NCI-H2196 treated with DMSO at 0.1 percent for 48 hours (cell line): ENCODE measurements at regions not wholly inside any gene's neighbourhood (a gene's known extent, or its start where the extent isn't known, plus 50 kb on each side); places are given as distances from the start of the nearest gene placed in this dataset.

Source experiments
- DNase-seq: peaks from one replicate; lab custom pipeline; 2025; ENCODE audit not compliant: unreplicated experiment; lab: John Stamatoyannopoulos, UW

DNA sequence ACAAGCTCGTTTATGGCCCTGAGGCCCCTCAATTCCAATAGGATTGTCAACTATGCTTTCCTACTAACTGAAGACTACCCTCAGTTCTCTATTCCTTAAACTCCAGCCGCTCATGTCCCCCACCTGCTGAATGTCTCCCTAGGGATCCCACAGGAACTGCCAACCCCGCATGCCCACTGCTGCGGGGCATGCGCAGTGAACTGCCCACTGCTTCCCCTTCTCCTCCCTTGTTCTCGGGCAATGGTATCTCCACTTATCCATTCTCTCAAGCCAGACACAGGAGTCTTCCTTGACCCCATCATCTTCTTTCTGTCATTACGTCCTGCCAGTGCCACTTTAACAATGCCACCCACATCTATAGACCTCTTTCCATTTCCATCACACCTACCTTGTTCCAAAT is 90.0 kb downstream of the FGF18 start:
- no peak for DNase-seq

DNA sequence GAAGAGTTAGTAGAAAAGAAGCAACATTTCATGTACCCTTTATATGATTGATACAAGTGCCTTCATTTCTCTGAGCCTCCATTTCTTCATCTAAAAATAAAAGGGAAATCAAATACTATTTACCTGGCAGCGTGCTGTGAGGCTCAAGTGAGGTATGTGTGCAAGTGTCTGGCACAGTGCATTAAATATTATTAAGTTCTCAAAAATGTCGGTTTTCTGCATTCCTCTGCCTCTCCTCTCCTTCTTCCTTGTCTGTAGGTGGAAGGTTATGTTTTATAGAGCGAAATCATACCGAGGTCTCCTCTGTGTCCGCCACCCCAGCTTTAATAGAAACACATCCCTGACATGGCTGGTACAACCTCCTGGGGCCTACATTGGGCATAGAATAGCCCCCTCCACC is 93.0 kb downstream of the FGF18 start:
- no peak for DNase-seq

DNA sequence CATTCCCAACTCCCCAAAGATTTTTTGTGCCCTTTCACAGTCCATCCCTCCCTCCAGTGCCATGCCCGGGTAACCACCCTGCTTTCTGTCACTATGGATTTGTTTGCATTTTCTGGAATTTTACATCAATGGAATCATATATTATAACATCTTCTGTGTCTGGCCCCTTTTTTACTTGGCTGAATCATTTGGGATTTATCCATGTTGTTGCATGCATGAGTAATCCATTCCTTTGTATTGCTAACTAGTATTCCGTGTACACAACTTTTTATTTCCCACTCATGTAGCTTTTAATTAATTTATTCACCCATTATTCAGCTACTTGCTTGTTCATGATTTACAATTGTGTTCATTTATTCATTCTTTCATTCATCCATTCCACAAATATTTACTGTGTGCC is 94.1 kb downstream of the FGF18 start:
- no peak for DNase-seq

GRCh38 chr5:171518916-171519315 is 99.5 kb downstream of the FGF18 start:
- no peak for DNase-seq

- DNase-seq: no peak
Measured at GRCh38 chr5:171520300-171521174, 101.1 kb downstream of the FGF18 start.

- no peak for DNase-seq
Measured at GRCh38 chr5:171521219-171521633, 101.8 kb downstream of the FGF18 start.

DNA sequence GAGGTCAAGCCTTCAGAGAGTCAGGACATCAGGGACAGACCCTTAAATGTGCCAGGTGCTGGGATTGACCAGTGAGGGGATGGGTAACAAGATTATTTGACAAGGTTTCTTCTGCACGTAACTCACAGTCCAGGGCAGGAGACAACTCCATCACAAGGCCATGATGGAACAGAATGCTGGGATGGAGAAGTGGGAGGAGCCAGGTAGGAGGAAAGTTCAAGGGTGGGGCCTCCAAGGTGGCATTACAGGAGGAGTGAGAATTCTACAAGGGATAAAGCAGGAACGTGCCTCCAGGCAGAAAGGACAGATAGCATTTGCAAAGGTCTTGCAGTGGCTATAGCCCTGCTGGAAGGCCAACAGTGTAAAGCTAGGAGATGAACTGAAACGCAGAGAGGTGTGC is 102.2 kb downstream of the FGF18 start:
- DNase-seq: no peak

DNA sequence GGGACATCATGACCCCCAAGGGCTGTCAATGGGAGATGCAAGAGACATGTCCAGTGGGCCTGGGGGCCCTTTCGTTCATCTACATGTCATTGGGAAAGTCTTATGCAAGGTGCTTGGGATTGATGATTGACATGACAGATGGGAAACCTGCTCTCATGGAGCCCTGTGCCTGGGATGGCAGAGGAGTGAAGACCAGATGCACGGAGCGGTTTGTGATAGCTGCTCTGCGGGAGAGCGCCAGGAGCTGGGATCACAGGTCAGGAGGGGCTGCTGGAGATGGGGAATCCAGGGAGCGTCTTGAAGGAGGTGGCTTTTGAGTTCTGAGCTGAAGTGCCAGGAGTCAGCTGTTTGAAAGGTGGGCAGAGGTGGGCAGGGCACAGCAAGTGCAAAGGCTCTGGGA is 104.3 kb downstream of the FGF18 start:
- DNase-seq: no peak

DNA sequence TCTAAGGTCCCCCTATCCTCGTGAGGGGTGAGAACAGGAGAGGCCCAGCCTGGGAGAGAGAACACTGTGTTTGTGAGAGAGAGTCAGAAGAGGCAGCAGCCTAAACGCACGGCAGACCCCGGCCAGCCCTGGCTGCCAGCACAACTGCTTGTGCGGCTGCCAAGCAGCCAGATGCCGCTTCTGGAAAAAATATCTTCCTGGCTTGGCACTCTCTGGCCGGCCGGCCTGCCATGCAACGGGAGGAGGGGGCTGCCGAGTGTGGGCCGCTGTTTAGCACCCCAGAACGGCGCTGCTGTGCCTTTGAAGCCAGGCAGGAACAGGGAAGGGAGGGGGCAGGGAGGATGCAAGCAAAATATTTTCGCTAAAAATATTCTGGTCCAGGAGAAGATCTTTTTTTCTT is 105.0 kb downstream of the FGF18 start:
- DNase-seq: no peak

GRCh38 chr5:171525085-171525484 is 105.6 kb downstream of the FGF18 start:
- no peak for DNase-seq

GRCh38 chr5:171528036-171528435 is 108.6 kb downstream of the FGF18 start:
- no peak for DNase-seq

DNA sequence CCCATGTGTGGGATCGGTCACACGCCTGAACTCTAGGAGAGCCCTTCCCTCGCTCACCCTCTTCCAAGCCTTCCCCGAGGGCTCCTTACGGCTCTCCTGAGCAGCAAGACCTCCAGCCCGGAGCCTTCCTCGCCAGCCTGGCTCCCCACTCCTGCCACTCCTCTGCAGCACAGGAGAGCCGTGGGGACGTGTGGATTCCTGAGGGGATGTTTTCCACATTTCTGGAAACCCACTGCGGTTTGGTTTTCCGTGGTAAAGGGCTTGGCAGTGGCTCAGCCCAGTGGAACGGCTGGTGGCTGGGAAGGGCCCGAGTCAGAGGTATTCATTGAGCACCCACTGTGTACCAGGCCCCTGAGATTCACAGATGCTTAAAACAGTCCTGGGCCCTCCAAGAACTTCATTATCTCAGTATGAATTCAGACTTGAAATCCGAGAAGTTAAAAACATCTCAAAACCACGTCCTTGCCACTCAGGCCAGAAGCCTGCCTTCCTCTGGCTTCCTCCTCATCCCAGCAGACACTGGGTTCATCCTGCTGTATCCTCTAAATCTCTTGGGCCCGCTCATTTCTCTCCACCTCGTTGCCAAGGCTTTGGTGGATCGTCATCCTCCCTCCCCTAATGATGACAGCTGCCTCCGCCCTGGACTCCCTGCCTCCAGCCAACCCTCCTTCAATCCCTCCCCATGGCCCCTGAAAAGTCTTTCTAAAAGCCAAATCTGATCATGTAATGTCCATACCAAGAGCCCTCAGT is 109.6 kb downstream of the FGF18 start:
- DNase-seq: no peak

DNA sequence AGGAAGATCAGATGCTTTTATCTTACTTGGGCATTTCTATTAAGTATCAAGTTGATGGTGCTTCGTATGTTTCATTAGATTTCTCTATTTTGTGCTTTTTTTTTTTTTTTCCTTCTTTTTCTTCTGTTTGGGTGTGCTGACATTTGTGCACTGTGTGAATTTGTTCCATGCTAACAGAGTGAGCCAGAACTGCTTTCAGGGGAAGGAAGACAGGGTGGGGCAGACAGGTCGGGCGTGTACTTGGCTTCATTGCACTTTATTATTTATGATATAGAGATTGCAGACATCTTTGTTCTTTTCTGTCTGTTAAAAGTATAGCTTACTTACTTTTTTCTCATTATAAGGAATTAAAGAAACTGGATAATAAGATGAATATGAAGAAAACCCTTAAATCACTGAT is 112.2 kb downstream of the FGF18 start:
- DNase-seq: no peak

DNA sequence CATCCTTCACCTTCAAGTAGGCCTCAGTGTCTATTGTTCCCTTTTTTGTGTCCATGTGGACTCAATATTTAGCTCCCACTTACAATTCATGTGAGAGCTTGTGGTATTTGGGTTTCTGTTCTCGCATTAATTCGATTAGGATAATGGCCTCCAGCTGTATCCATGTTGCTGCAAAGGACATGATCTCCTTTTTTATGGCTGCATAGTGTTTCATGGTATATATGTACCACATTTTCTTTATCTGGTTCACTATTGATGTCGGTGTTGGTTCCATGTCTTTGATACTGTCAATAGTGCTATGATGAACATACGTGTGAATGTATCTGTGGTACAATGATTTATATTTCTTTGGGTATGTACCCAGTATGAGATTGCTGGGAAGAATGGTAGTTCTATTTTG is 113.7 kb downstream of the FGF18 start:
- no peak for DNase-seq

GRCh38 chr5:171534043-171534895 is 114.8 kb downstream of the FGF18 start:
- no peak for DNase-seq

DNA sequence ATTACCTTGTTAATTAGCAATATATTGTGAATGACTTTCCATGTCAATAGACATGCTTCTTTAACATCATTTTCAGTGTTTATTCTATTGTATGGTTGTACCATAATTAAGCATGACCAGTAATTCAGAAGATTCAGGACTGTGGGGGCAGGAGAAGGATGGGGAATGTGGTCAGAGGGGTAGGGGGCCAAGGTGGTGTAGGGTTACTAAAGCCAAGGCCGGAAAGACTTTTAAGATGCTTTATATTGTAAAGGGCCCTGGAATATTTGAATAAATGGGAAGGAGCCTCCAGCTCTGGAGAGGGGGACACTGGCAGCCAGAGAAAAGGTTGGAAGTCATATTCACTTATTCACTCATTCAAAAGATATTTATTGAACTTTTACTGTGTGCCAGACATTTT is 115.7 kb downstream of the FGF18 start:
- DNase-seq: no peak

DNA sequence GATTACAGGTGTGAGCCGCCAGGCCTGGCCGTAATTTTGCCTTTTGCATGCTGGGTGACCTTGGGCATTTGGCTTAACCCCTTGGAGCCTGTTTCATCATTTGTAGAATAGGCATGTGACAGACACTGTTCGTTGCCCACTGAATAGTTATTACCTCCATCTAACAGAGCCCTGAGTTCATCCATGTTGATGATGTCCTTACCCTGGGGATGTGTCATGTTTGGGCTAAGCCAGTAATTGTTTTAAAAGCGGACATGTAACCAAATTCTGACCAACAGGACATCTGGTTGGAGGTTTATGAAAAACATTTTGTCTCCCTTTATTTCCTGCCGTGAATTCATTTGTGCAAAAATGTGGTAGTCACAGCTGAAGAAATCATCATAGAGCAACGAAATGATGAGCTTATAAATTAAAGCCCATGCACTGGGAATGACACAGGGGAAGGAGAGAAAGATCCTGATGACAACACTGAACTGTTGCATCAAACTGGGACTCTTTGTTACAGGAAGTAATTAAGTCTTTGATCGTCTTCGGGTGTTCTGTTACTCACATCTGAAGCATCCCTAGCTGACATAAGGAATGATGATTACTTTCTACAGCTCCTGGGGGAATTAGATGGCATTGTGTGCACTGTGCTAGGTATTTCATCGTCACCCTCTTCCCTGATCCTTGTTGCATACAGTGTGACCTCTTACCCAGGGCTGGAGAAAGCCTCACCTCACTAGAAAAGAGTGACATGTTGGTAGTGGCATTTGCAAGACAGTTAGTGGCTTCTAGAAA is 117.8 kb downstream of the FGF18 start:
- DNase-seq: no peak

DNA sequence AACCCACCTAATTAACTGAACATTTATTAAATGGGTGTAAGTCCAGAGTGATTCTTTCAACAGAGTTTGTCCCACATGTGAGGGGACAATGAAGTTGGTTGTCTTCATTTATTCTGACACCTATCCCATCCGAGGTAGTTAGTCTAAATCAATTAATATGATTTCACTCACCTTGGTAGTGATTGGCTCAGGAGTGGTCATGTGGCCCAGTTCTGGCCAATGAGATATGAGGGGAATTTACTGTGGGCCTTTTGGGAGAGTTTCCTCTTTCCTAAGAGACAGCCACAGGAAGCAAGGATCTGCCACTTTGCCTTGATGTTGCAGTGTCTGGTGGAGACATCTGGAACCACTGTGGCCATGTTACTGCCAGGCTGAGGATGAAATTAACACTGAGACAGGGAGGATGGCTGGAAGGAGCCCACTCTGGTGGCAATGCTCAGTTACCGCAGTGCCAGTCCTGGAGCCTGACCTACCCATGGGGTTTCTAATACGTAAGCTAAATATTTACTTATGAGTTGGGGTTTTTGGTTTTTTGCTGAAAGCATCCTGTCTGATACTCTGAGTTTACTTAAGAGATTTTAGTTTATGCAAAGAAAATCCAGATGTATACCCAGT is 118.6 kb downstream of the FGF18 start:
- DNase-seq: no peak

GRCh38 chr5:171538681-171539080 is 119.2 kb downstream of the FGF18 start:
- no peak for DNase-seq

DNA sequence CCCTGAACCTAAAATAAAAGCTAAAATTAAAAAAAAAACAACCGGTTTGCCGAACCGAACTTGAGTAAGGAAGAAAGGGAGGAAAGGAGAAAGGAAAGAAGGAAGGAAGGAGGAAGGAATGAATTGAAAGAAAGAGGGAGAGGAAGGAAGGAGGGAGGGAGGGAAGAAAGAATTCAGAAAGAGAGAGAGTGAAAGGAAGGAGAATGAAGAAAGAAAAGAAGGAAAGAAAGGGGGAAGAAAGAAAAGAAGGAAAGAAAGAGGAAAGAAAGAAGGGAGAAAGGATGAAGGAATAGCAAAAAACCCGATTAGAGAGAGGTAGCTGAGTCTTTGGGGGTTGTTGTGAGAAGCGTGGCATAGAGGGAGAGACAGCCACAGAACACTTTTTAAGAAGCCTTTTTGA is 121.4 kb downstream of the FGF18 start:
- DNase-seq: no peak
